ENCODE measurements at regions not wholly inside any gene's neighbourhood (a gene's known extent, or its start where the extent isn't known, plus 50 kb on each side); places are given as distances from the start of the nearest gene placed in this dataset.
"Not testable (repeated sequence)": the region's sequence is repeated elsewhere in the genome, so short reads cannot be mapped to it uniquely, and the experiment has no call there.

- ATAC-seq (no peak), DNase-seq (no peak)
- in situ Hi-C loops (cut with MboI; ENCODE audit: low sequenced_read_pairs in 4 of 4) = no loop called here
- H3K27ac ChIP-seq = no peak overlapping the region
- no peak for TF ChIP-seq POLR2A (IDR thresholded peaks at IDR 0.05)
- peak in 1 of 5 experiments; percentile 18 for TF ChIP-seq CTCF (IDR thresholded peaks at IDR 0.05 in 4 of 5, conservative IDR thresholded peaks at IDR 0.05 in 1 of 5)
- no peaks in the 10 kb centered on the region for H3K36me3 ChIP-seq
- no peaks in the 10 kb centered on the region for H3K9me3 ChIP-seq
- H3K4me3 ChIP-seq = no peak overlapping the region
- H3K4me1 ChIP-seq = no peaks in the 10 kb centered on the region
- intact Hi-C loops (cut with DNase I; ENCODE audit: low total_unique reads) = no loop called here
- no peaks in the 10 kb centered on the region for H3K27me3 ChIP-seq
Observed at GRCh38 chr3:71987089-71987735, 202.3 kb upstream of the PROK2 start.

- DNase-seq (no peak), ATAC-seq (no peak)
- Histone ChIP-seq H3K4me1 (no peaks in the 10 kb centered on the region), H3K4me3 (no peak overlapping the region), H3K9me3 (no peaks in the 10 kb centered on the region), H3K27me3 (no peaks in the 10 kb centered on the region), H3K27ac (no peak overlapping the region), H3K36me3 (no peaks in the 10 kb centered on the region)
- TF ChIP-seq POLR2A (IDR thresholded peaks at IDR 0.05) (no peak), CTCF (IDR thresholded peaks at IDR 0.05 in 4 of 5, conservative IDR thresholded peaks at IDR 0.05 in 1 of 5) (no peak)
- in situ Hi-C loops (cut with MboI; ENCODE audit: low sequenced_read_pairs in 4 of 4) = no loop called here
- intact Hi-C loops (cut with DNase I; ENCODE audit: low total_unique reads) = no loop called here
Observed at GRCh38 chr3:71986606-71987005, 201.7 kb upstream of the PROK2 start.

GRCh38 chr3:71984843-71985613 is 200.1 kb upstream of the PROK2 start:
- Histone ChIP-seq H3K4me1 (no peaks in the 10 kb centered on the region), H3K9me3 (no peaks in the 10 kb centered on the region), H3K4me3 (no peak overlapping the region), H3K27me3 (peaks cover 0 to 3% (median 0%) of the 10 kb centered on the region in 3 donors), H3K27ac (no peak overlapping the region), H3K36me3 (no peaks in the 10 kb centered on the region)
- intact Hi-C loops (cut with DNase I; ENCODE audit: low total_unique reads) (no loop called here), in situ Hi-C loops (cut with MboI; ENCODE audit: low sequenced_read_pairs in 4 of 4) (no loop called here)
- TF ChIP-seq CTCF (IDR thresholded peaks at IDR 0.05 in 4 of 5, conservative IDR thresholded peaks at IDR 0.05 in 1 of 5) (no peak), POLR2A (IDR thresholded peaks at IDR 0.05) (no peak)
- no peak for DNase-seq
- no peak for ATAC-seq

- no peak for DNase-seq
- H3K4me3 ChIP-seq = no peak overlapping the region
- no peaks in the 10 kb centered on the region for H3K36me3 ChIP-seq
- H3K4me1 ChIP-seq = no peaks in the 10 kb centered on the region
- intact Hi-C loops (cut with DNase I; ENCODE audit: low total_unique reads) = no loop called here
- H3K9me3 ChIP-seq = no peaks in the 10 kb centered on the region
- in situ Hi-C loops (cut with MboI; ENCODE audit: low sequenced_read_pairs in 4 of 4) = no loop called here
- no peak overlapping the region for H3K27ac ChIP-seq
- TF ChIP-seq POLR2A (IDR thresholded peaks at IDR 0.05) = no peak
- TF ChIP-seq CTCF (IDR thresholded peaks at IDR 0.05 in 4 of 5, conservative IDR thresholded peaks at IDR 0.05 in 1 of 5) = no peak
- H3K27me3 ChIP-seq = peaks cover 0 to 6% (median 0%) of the 10 kb centered on the region in 3 donors
- no peak for ATAC-seq
Observed at GRCh38 chr3:71983694-71984093, 198.7 kb upstream of the PROK2 start.

GRCh38 chr3:71982506-71983258 is 197.7 kb upstream of the PROK2 start:
- in situ Hi-C loops (cut with MboI; ENCODE audit: low sequenced_read_pairs in 4 of 4); H3K4me1 ChIP-seq; H3K27me3 ChIP-seq; H3K9me3 ChIP-seq; H3K36me3 ChIP-seq; intact Hi-C loops (cut with DNase I; ENCODE audit: low total_unique reads); H3K4me3 ChIP-seq; ATAC-seq: not testable (repeated sequence)
- peak in 1 of 2 donors; percentile 31 for DNase-seq
- H3K27ac ChIP-seq = peak overlapping the region in 1 of 4 donors; percentile 13

All from gastrocnemius medialis (tissue), 4 donors.